T-helper 2 cell treated with Interferon-gamma antibody and Interleukin-4, amounts not matched to agents 5 μg/mL and 100 μg/mL, for 36 hours (primary cell): ENCODE measurements at regions not wholly inside any gene's neighbourhood (a gene's known extent, or its start where the extent isn't known, plus 50 kb on each side); places are given as distances from the start of the nearest gene placed in this dataset.

ENCODE experiments used
- DNase-seq: peaks from one replicate; pipeline ENCODE4 v3.0.0; 2021; ENCODE audit warnings: low spot score
- H3K27ac Mint-ChIP-seq: one replicate; pipeline ENCODE4 v1.8.0; 2021; ENCODE audit warnings: mild to moderate bottlenecking, mixed read lengths
- H3K27me3 Mint-ChIP-seq: one replicate; pipeline ENCODE4 v1.8.0; 2021; ENCODE audit warnings: low read depth, mixed read lengths
- H3K36me3 Mint-ChIP-seq: one replicate; pipeline ENCODE4 v1.8.0; 2021; ENCODE audit warnings: low read depth, mixed read lengths
- H3K4me1 Mint-ChIP-seq: one replicate; pipeline ENCODE4 v1.8.0; 2021; ENCODE audit warnings: low read depth, mixed read lengths
- H3K4me3 Mint-ChIP-seq: one replicate; pipeline ENCODE4 v1.8.0; 2022; ENCODE audit warnings: mild to moderate bottlenecking, moderate library complexity, mixed read lengths
- H3K9me3 Mint-ChIP-seq: one replicate; pipeline ENCODE4 v1.8.0; 2021; ENCODE audit warnings: mixed read lengths

- H3K27ac Mint-ChIP-seq: no peak overlapping the region
Measured at GRCh38 chr12:115407036-115407435, 723.1 kb upstream of the TBX3 start.

DNA sequence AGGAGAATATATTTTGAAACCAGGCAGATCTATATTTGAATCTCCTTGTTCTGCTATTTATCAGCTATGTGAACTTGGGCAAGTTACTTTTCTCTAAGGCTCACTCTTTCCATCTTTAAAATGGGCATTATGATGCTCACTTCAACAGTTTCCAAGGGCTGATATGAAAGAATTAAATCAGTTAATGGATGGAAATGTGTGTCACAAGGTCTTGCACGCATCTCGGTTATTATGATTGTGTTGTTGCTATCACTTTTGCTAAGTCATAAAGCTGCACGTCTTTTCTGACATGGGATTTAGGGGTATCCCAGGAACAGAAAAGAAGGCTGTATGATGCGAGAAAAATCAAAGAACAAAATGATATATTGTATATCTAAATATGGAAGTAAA, 721.5 kb upstream of the TBX3 start:
- no peak for DNase-seq
- Mint-ChIP-seq H3K4me3 (no peak overlapping the region), H3K9me3 (no peaks in the 10 kb centered on the region), H3K4me1 (no peaks in the 10 kb centered on the region), H3K36me3 (no peaks in the 10 kb centered on the region), H3K27ac (no peak overlapping the region), H3K27me3 (no peaks in the 10 kb centered on the region)

More at GRCh38 chr12:115407036-115407435, 723.1 kb upstream of the TBX3 start:
- Mint-ChIP-seq H3K4me1 (no peaks in the 10 kb centered on the region), H3K4me3 (no peak overlapping the region), H3K36me3 (no peaks in the 10 kb centered on the region), H3K27me3 (no peaks in the 10 kb centered on the region), H3K9me3 (no peaks in the 10 kb centered on the region)
- DNase-seq: no peak

DNA sequence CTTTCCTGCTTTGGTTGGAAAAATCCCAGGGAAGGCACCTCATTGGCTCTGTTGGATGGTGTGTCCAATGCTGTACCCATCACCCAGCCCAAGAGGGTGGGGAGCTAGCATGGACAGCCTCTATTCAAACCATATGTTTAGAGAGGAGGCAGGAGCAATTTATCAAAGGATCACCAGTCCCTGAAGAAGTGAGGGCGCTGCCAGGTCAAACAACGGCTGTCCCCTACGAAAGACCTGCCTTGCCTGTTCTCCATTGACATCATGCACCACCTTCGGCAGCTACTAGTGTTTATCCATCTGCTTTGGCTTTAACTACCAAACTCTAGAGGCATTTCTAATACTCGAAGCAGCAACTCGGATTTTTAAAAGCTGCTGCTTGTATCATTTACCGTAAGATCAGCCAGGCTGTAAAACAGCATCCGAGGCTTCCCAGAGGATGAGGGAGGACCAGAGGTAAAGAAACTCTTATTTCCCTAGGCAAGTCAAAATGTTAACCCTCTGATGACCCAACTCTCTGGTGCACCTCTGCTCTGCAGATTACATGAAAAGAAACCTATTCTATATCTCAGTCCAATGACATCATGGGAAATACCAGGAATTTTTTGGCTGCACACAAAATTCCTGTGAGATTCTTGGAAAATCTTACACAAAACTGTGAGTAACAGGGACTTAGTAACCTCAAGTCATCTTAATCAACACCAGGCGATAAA, 720.9 kb upstream of the TBX3 start:
- Mint-ChIP-seq H3K9me3 (no peaks in the 10 kb centered on the region), H3K36me3 (no peaks in the 10 kb centered on the region), H3K4me1 (no peaks in the 10 kb centered on the region), H3K27me3 (no peaks in the 10 kb centered on the region), H3K27ac (no peak overlapping the region), H3K4me3 (no peak overlapping the region)
- DNase-seq: no peak

- no peak overlapping the region for H3K27ac Mint-ChIP-seq
- no peak overlapping the region for H3K4me3 Mint-ChIP-seq
- no peaks in the 10 kb centered on the region for H3K36me3 Mint-ChIP-seq
- DNase-seq: no peak
- peaks cover 4% of the 10 kb centered on the region for H3K9me3 Mint-ChIP-seq
- H3K4me1 Mint-ChIP-seq: no peaks in the 10 kb centered on the region
- H3K27me3 Mint-ChIP-seq: no peaks in the 10 kb centered on the region
Measured at GRCh38 chr12:115403689-115404088, 719.7 kb upstream of the TBX3 start.

DNA sequence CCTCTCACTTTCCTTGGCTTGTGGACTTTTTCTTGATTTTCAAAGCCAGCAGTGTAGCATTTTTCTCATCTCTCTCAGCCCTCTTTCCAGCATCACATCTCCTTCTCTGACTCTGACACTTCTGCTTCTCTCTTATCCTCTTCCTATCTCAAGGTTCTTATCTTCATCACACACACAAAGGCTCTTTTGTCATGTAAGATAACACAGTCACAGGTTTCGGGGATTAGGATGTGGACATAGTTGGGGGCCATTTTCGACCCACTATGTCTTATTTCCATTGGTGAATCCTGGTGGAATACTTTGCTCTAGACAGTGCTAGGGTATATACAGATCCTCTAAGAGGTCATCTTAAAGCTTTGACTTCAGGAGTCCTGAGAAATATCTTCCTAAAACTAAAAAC, 719.3 kb upstream of the TBX3 start:
- Mint-ChIP-seq H3K27me3 (no peaks in the 10 kb centered on the region), H3K4me1 (no peaks in the 10 kb centered on the region), H3K4me3 (no peak overlapping the region), H3K27ac (no peak overlapping the region), H3K36me3 (no peaks in the 10 kb centered on the region), H3K9me3 (peaks cover 5% of the 10 kb centered on the region)
- DNase-seq: no peak

- Mint-ChIP-seq H3K9me3 (peaks cover 5% of the 10 kb centered on the region), H3K36me3 (no peaks in the 10 kb centered on the region), H3K27ac (no peak overlapping the region), H3K4me1 (no peaks in the 10 kb centered on the region), H3K4me3 (no peak overlapping the region), H3K27me3 (no peaks in the 10 kb centered on the region)
- no peak for DNase-seq
Measured at GRCh38 chr12:115402443-115403180, 718.6 kb upstream of the TBX3 start.

- H3K27ac Mint-ChIP-seq: no peak overlapping the region
- H3K4me3 Mint-ChIP-seq: no peak overlapping the region
- no peak for DNase-seq
- H3K9me3 Mint-ChIP-seq: peaks cover 5% of the 10 kb centered on the region
- no peaks in the 10 kb centered on the region for H3K4me1 Mint-ChIP-seq
- H3K36me3 Mint-ChIP-seq: no peaks in the 10 kb centered on the region
- H3K27me3 Mint-ChIP-seq: no peaks in the 10 kb centered on the region
Measured at GRCh38 chr12:115401761-115402160, 717.8 kb upstream of the TBX3 start.

GRCh38 chr12:115400011-115400410, 716.0 kb upstream of the TBX3 start:
- no peaks in the 10 kb centered on the region for H3K36me3 Mint-ChIP-seq

GRCh38 chr12:115398311-115398781, 714.4 kb upstream of the TBX3 start:
- Mint-ChIP-seq H3K4me1 (no peaks in the 10 kb centered on the region), H3K4me3 (no peak overlapping the region), H3K9me3 (peaks cover 11% of the 10 kb centered on the region), H3K27me3 (no peaks in the 10 kb centered on the region), H3K27ac (no peak overlapping the region), H3K36me3 (no peaks in the 10 kb centered on the region)
- no peak for DNase-seq

More at GRCh38 chr12:115400011-115400410, 716.0 kb upstream of the TBX3 start:
- Mint-ChIP-seq H3K4me1 (no peaks in the 10 kb centered on the region), H3K4me3 (no peak overlapping the region), H3K27me3 (no peaks in the 10 kb centered on the region), H3K9me3 (peaks cover 11% of the 10 kb centered on the region), H3K27ac (no peak overlapping the region)
- no peak for DNase-seq

- Mint-ChIP-seq H3K9me3 (peaks cover 11% of the 10 kb centered on the region), H3K36me3 (no peaks in the 10 kb centered on the region), H3K27me3 (no peaks in the 10 kb centered on the region), H3K27ac (no peak overlapping the region), H3K4me3 (no peak overlapping the region), H3K4me1 (no peaks in the 10 kb centered on the region)
- DNase-seq: no peak
Measured at GRCh38 chr12:115396567-115396966, 712.6 kb upstream of the TBX3 start.

- H3K4me3 Mint-ChIP-seq: no peak overlapping the region
- DNase-seq: no peak
- H3K36me3 Mint-ChIP-seq: no peaks in the 10 kb centered on the region
- H3K4me1 Mint-ChIP-seq: no peaks in the 10 kb centered on the region
- no peaks in the 10 kb centered on the region for H3K27me3 Mint-ChIP-seq
- peaks cover 19% of the 10 kb centered on the region for H3K9me3 Mint-ChIP-seq
- no peak overlapping the region for H3K27ac Mint-ChIP-seq
Measured at GRCh38 chr12:115394496-115395220, 710.7 kb upstream of the TBX3 start.

DNA sequence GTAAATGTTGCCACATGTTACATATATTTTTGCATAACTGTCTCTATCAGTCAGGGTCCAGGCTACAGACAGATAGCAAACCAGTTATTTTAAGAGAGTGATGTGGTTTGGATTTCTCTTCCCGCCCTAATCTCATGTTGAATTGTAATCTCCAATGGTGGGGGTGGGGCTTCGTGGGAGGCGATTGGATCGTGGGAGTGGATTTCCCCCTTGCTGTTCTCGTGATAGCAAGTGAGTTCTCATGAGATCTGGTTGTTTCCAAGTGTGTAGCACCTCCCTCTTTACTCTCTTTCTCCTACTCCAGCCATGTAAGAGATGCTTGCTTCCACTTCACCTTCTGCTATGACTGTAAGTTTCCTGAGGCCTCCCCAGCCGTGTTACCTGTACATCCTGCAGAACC, 704.2 kb upstream of the TBX3 start:
- Mint-ChIP-seq H3K36me3 (no peaks in the 10 kb centered on the region), H3K27ac (no peak overlapping the region), H3K9me3 (peaks cover 15% of the 10 kb centered on the region), H3K27me3 (no peaks in the 10 kb centered on the region), H3K4me1 (no peaks in the 10 kb centered on the region), H3K4me3 (no peak overlapping the region)
- no peak for DNase-seq

GRCh38 chr12:115387467-115387901, 703.5 kb upstream of the TBX3 start:
- no peak overlapping the region for H3K27ac Mint-ChIP-seq
- no peak for DNase-seq
- H3K4me1 Mint-ChIP-seq: no peaks in the 10 kb centered on the region
- no peaks in the 10 kb centered on the region for H3K27me3 Mint-ChIP-seq
- H3K36me3 Mint-ChIP-seq: no peaks in the 10 kb centered on the region
- H3K4me3 Mint-ChIP-seq: no peak overlapping the region
- H3K9me3 Mint-ChIP-seq: peaks cover 15% of the 10 kb centered on the region

GRCh38 chr12:115386946-115387345, 703.0 kb upstream of the TBX3 start:
- Mint-ChIP-seq H3K4me3 (no peak overlapping the region), H3K9me3 (peaks cover 15% of the 10 kb centered on the region), H3K36me3 (no peaks in the 10 kb centered on the region), H3K4me1 (no peaks in the 10 kb centered on the region), H3K27me3 (no peaks in the 10 kb centered on the region), H3K27ac (no peak overlapping the region)
- DNase-seq: no peak
